HepG2 (cell line): ENCODE measurements at regions not wholly inside any gene's neighbourhood (a gene's known extent, or its start where the extent isn't known, plus 50 kb on each side); places are given as distances from the start of the nearest gene placed in this dataset.
A peak's percentile ranks its signal among the peaks of the same experiment; 100 is the strongest.

Experiments used
- CREM ChIP-seq, 2 experiments: sonication (generic) in 1 of 2; formaldehyde crosslinking in 1 of 2; IDR thresholded peaks; 2 replicates each; pipeline versions ENCODE4 v1.4.0 to v1.6.1; 2016 to 2020; ENCODE audit warnings: antibody characterized with exemption in 1 of 2, mild to moderate bottlenecking in 1 of 2, missing genetic modification reagents in 1 of 2
- DPF2 ChIP-seq: sonication (generic); formaldehyde crosslinking; IDR thresholded peaks from 2 replicates; pipeline ENCODE4 v1.4.0; 2020; ENCODE audit warnings: mild to moderate bottlenecking, low read depth, missing genetic modification reagents, borderline replicate concordance
- EED ChIP-seq: sonication (generic); formaldehyde crosslinking; IDR thresholded peaks from 2 replicates; pipeline ENCODE4 v1.5.0; 2020; ENCODE audit warnings: mild to moderate bottlenecking, missing genetic modification reagents
- GABPA ChIP-seq, 2 experiments: IDR thresholded peaks; 2 replicates each; pipeline ENCODE4 v1.6.1; 2011 to 2016; ENCODE audit warnings: low read depth in 2 of 2, low read length in 1 of 2, missing biosample characterization in 1 of 2, missing genetic modification characterization in 1 of 2
- GATA4 ChIP-seq: sonication (generic); IDR thresholded peaks from 2 replicates; pipeline ENCODE4 v1.6.1; 2016; ENCODE audit warnings: antibody characterized with exemption, low read depth, borderline replicate concordance
- KAT2B ChIP-seq: fragments of 150-350 bp; IDR thresholded peaks from 2 replicates; pipeline ENCODE4 v1.6.1; 2014; ENCODE audit warnings: low read depth, low read length, borderline replicate concordance
- MYPOP ChIP-seq: sonication (generic); formaldehyde crosslinking; IDR thresholded peaks from 2 replicates; pipeline ENCODE4 v1.8.1; 2023; ENCODE audit warnings: mild to moderate bottlenecking, moderate library complexity, missing genetic modification reagents
- TCF7 ChIP-seq: sonication (generic); IDR thresholded peaks from 2 replicates; pipeline ENCODE4 v1.6.1; 2016; ENCODE audit warnings: antibody characterized with exemption, low read depth
- TERF1 ChIP-seq: sonication (generic); formaldehyde crosslinking; IDR thresholded peaks from 2 replicates; pipeline ENCODE4 v1.8.0; 2022; ENCODE audit warnings: mild to moderate bottlenecking, missing genetic modification reagents, moderate library complexity
- ZHX2 ChIP-seq, 2 experiments: sonication (generic) in 1 of 2; formaldehyde crosslinking in 1 of 2; IDR thresholded peaks; 2 replicates each; pipeline versions ENCODE4 v1.6.1 to v1.9.0; 2014 to 2022; ENCODE audit warnings: antibody characterized with exemption in 1 of 2, borderline replicate concordance in 1 of 2, inconsistent platforms in 1 of 2, low read depth in 1 of 2, missing genetic modification reagents in 1 of 2
- ZNF17 ChIP-seq: sonication (generic); formaldehyde crosslinking; IDR thresholded peaks from 2 replicates; pipeline ENCODE4 v1.5.0; 2020; ENCODE audit warnings: mild to moderate bottlenecking, missing genetic modification reagents
- ZNF281 ChIP-seq: sonication (generic); formaldehyde crosslinking; IDR thresholded peaks from 2 replicates; pipeline ENCODE4 v1.4.0; 2020; ENCODE audit warnings: missing genetic modification reagents, borderline replicate concordance
- ZNF383 ChIP-seq: sonication (generic); formaldehyde crosslinking; IDR thresholded peaks from 2 replicates; pipeline ENCODE4 v1.4.0; 2020; ENCODE audit warnings: missing genetic modification reagents, mild to moderate bottlenecking, borderline replicate concordance
- ZNF614 ChIP-seq: IDR thresholded peaks from 2 replicates; pipeline ENCODE4 v1.6.1; 2018; ENCODE audit warnings: missing biosample characterization, missing genetic modification reagents, inconsistent platforms, borderline replicate concordance
- ZNF746 ChIP-seq: sonication (generic); formaldehyde crosslinking; IDR thresholded peaks from 2 replicates; pipeline ENCODE4 v1.8.0; 2022; ENCODE audit warnings: mild to moderate bottlenecking, missing genetic modification reagents
- ZNF761 ChIP-seq: sonication (generic); formaldehyde crosslinking; conservative IDR thresholded peaks from 2 replicates; pipeline ENCODE4 v1.4.0; 2020; ENCODE audit warnings: mild to moderate bottlenecking, missing genetic modification reagents
- ZNF777 ChIP-seq: sonication (generic); formaldehyde crosslinking; IDR thresholded peaks from 2 replicates; pipeline ENCODE4 v1.4.0; 2020; ENCODE audit warnings: missing genetic modification reagents

- TF ChIP-seq ZNF281 (no peak), GATA4 (no peak), ZNF17 (CRISPR knock-in tag) (no peak), ZNF383 (CRISPR knock-in tag) (no peak), ZNF761 (no peak), DPF2 (CRISPR knock-in tag) (0 out of 2 replicates have a peak, but pooled peaks have one; percentile 21), KAT2B (no peak), TERF1 (no peak), ZNF614 (CRISPR knock-in tag) (no peak), MYPOP (CRISPR knock-in tag) (0 out of 2 replicates have a peak, but pooled peaks have one; percentile 51), EED (CRISPR knock-in tag) (no peak), ZNF777 (CRISPR knock-in tag) (no peak), GABPA (IDR thresholded peaks at IDR 0.05; ENCODE audit: low read depth, low read length) (no peak), GABPA (CRISPR knock-in tag; IDR thresholded peaks at IDR 0.05; ENCODE audit: low read depth) (no peak), ZNF746 (CRISPR knock-in tag) (no peak), TCF7 (peak; percentile 41; the same call in 1 of the 2 replicates), CREM (IDR thresholded peaks at IDR 0.05) (0 out of 2 replicates have a peak, but pooled peaks have one; percentile 19), CREM (CRISPR knock-in tag; IDR thresholded peaks at IDR 0.05) (no peak), ZHX2 (IDR thresholded peaks at IDR 0.05; ENCODE audit: low read depth) (no peak), ZHX2 (CRISPR knock-in tag; IDR thresholded peaks at IDR 0.05; ENCODE audit: borderline replicate concordance) (no peak)
Measured at GRCh38 chr19:46943150-46943946, 76.3 kb upstream of the NPAS1 start (continued).
